ENCODE measurements at regions not wholly inside any gene's neighbourhood (a gene's known extent, or its start where the extent isn't known, plus 50 kb on each side); places are given as distances from the start of the nearest gene placed in this dataset.

DNA sequence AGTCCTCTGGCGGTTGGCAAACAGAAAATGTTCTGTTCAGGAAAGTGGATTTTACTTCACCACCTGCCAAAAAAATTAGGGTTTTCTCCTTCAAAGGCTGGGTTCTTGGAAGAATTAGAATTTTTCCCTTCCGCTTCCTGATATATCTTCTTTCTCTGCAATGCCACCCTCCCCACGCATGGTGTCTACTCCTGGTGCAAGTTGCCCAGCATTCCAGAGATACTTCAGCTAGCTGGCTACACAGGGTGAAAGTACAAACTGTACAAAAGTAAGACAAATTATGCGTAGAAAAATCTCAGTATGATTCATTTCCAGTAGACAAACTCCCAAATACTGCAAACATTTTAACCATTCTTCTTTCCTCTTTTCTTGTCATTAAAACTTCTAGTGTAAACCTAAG lies 430.1 kb upstream of the ESRRG start:
- BruUV-seq (replicated peaks): no TSS peak
- no peaks in the 10 kb centered on the region for H3K36me3 ChIP-seq (ENCODE audit: insufficient read depth, low read length)
- intact Hi-C loops (cut with micrococcal nuclease; ENCODE audit: unreplicated experiment): no loop called here
- no peaks in the 10 kb centered on the region for H3K9me2 ChIP-seq (ENCODE audit: insufficient read depth, low read length)
- no peak overlapping the region for H3K4me3 ChIP-seq (ENCODE audit: low read depth, low read length, poor library complexity, severe bottlenecking)
- POLR2A ChIA-PET: interaction anchor here (0.7 kb wide), 1 partner anchor 1113 kb away, joined by 3 read pairs; no protein-coding TSS in a partner anchor
- TF ChIP-seq EZH2phosphoT487 (IDR thresholded peaks at IDR 0.05; ENCODE audit: borderline replicate concordance, low read depth, low read length): no peak
- TF ChIP-seq, protein P1, sequence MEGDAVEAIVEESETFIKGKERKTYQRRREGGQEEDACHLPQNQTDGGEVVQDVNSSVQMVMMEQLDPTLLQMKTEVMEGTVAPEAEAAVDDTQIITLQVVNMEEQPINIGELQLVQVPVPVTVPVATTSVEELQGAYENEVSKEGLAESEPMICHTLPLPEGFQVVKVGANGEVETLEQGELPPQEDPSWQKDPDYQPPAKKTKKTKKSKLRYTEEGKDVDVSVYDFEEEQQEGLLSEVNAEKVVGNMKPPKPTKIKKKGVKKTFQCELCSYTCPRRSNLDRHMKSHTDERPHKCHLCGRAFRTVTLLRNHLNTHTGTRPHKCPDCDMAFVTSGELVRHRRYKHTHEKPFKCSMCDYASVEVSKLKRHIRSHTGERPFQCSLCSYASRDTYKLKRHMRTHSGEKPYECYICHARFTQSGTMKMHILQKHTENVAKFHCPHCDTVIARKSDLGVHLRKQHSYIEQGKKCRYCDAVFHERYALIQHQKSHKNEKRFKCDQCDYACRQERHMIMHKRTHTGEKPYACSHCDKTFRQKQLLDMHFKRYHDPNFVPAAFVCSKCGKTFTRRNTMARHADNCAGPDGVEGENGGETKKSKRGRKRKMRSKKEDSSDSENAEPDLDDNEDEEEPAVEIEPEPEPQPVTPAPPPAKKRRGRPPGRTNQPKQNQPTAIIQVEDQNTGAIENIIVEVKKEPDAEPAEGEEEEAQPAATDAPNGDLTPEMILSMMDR (conservative IDR thresholded peaks at IDR 0.05; ENCODE audit: low read length): no peak
- no peaks in the 10 kb centered on the region for H3K9me3 ChIP-seq (ENCODE audit: low read length)
- no peaks in the 10 kb centered on the region for H3K79me2 ChIP-seq (ENCODE audit: insufficient read depth, low read depth, low read length)
- H3K4me2 ChIP-seq (ENCODE audit: low read length): no peak overlapping the region
- no peak overlapping the region for H2AFZ ChIP-seq (ENCODE audit: low read length)
- H4K20me1 ChIP-seq (ENCODE audit: insufficient read depth, low read length): no peaks in the 10 kb centered on the region
- no peak for DNase-seq (ENCODE audit: low spot score)
- H3K4me1 ChIP-seq (ENCODE audit: insufficient read depth, low read length, poor library complexity, severe bottlenecking): no peaks in the 10 kb centered on the region
- no peak overlapping the region for H3K27ac ChIP-seq (ENCODE audit: low read depth, low read length, poor library complexity, severe bottlenecking)
- CTCF ChIA-PET (ENCODE audit: unreplicated experiment): no interaction called here

DNA sequence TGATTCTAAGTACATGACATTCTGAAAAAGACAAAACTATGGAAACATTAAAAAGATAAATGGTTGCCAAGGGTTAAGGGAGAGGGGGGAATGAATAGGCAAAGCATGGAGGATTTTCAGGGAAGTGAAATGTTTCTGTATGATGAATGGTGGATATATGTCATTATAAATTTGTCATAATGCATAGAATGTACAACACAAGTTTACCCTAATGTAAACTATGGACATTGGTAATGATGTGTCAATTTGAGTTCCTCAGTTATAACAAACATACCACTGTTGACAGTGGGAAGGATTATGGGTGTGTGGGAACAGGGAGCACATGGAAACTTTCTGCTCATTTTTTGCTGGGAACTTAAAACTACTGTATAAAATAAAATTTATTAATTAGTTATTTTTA lies 427.1 kb upstream of the ESRRG start:
- ChIA-PET CTCF (ENCODE audit: unreplicated experiment) (no interaction called here), POLR2A (no interaction called here)
- intact Hi-C loops (cut with micrococcal nuclease; ENCODE audit: unreplicated experiment): no loop called here

DNA sequence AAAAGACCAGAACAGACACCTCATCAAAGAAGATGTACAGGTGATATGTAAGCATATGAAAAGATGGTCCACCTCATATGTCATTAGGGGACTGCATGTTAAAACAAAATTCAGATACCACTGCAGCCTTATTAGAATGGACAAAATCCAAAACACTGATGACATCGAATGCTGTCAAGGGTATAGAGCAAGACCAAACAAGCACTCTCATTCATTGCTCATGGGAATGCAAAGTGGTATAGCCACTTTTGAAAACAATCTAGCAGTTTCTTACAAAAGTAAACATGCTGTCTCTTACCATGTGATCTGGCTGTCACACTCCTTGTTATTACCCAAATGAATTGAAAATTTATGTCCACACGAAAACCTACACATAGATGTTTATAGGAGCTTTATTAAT lies 426.6 kb upstream of the ESRRG start:
- H3K9me2 ChIP-seq (ENCODE audit: insufficient read depth, low read length): no peaks in the 10 kb centered on the region
- no TSS peak for BruUV-seq (replicated peaks)
- no peaks in the 10 kb centered on the region for H4K20me1 ChIP-seq (ENCODE audit: insufficient read depth, low read length)
- no peak for DNase-seq (ENCODE audit: low spot score)
- intact Hi-C loops (cut with micrococcal nuclease; ENCODE audit: unreplicated experiment): no loop called here
- H3K4me1 ChIP-seq (ENCODE audit: insufficient read depth, low read length, poor library complexity, severe bottlenecking): no peaks in the 10 kb centered on the region
- H3K79me2 ChIP-seq (ENCODE audit: insufficient read depth, low read depth, low read length): no peaks in the 10 kb centered on the region
- H3K4me2 ChIP-seq (ENCODE audit: low read length): no peak overlapping the region
- ChIA-PET POLR2A (no interaction called here), CTCF (ENCODE audit: unreplicated experiment) (no interaction called here)
- H2AFZ ChIP-seq (ENCODE audit: low read length): no peak overlapping the region
- H3K4me3 ChIP-seq (ENCODE audit: low read depth, low read length, poor library complexity, severe bottlenecking): no peak overlapping the region
- no peak for TF ChIP-seq EZH2phosphoT487 (IDR thresholded peaks at IDR 0.05; ENCODE audit: borderline replicate concordance, low read depth, low read length)
- TF ChIP-seq, protein P1 (conservative IDR thresholded peaks at IDR 0.05; ENCODE audit: low read length): no peak
- no peaks in the 10 kb centered on the region for H3K36me3 ChIP-seq (ENCODE audit: insufficient read depth, low read length)
- H3K9me3 ChIP-seq (ENCODE audit: low read length): no peaks in the 10 kb centered on the region
- H3K27ac ChIP-seq (ENCODE audit: low read depth, low read length, poor library complexity, severe bottlenecking): no peak overlapping the region

More for the DNA sequence above, 427.1 kb upstream of the ESRRG start:
- no peaks in the 10 kb centered on the region for H3K79me2 ChIP-seq (ENCODE audit: insufficient read depth, low read depth, low read length)
- no peaks in the 10 kb centered on the region for H3K9me2 ChIP-seq (ENCODE audit: insufficient read depth, low read length)
- no peak overlapping the region for H3K4me2 ChIP-seq (ENCODE audit: low read length)
- no peaks in the 10 kb centered on the region for H3K36me3 ChIP-seq (ENCODE audit: insufficient read depth, low read length)
- H3K9me3 ChIP-seq (ENCODE audit: low read length): no peaks in the 10 kb centered on the region
- DNase-seq (ENCODE audit: low spot score): no peak
- no peaks in the 10 kb centered on the region for H4K20me1 ChIP-seq (ENCODE audit: insufficient read depth, low read length)
- no peak for TF ChIP-seq EZH2phosphoT487 (IDR thresholded peaks at IDR 0.05; ENCODE audit: borderline replicate concordance, low read depth, low read length)
- TF ChIP-seq, protein P1 (conservative IDR thresholded peaks at IDR 0.05; ENCODE audit: low read length): no peak
- H3K4me3 ChIP-seq (ENCODE audit: low read depth, low read length, poor library complexity, severe bottlenecking): no peak overlapping the region
- no TSS peak for BruUV-seq (replicated peaks)
- no peak overlapping the region for H3K27ac ChIP-seq (ENCODE audit: low read depth, low read length, poor library complexity, severe bottlenecking)
- H2AFZ ChIP-seq (ENCODE audit: low read length): no peak overlapping the region
- no peaks in the 10 kb centered on the region for H3K4me1 ChIP-seq (ENCODE audit: insufficient read depth, low read length, poor library complexity, severe bottlenecking)

Measured in OCI-LY7 (cell line).